Superior temporal gyrus (tissue), 1 donor: ENCODE measurements at regions not wholly inside any gene's neighbourhood (a gene's known extent, or its start where the extent isn't known, plus 50 kb on each side); places are given as distances from the start of the nearest gene placed in this dataset.

ENCODE experiments used
- DNase-seq: peaks from one replicate; pipeline ENCODE4 v3.0.0-alpha.2; 2016; ENCODE audit errors: extremely low spot score

DNA sequence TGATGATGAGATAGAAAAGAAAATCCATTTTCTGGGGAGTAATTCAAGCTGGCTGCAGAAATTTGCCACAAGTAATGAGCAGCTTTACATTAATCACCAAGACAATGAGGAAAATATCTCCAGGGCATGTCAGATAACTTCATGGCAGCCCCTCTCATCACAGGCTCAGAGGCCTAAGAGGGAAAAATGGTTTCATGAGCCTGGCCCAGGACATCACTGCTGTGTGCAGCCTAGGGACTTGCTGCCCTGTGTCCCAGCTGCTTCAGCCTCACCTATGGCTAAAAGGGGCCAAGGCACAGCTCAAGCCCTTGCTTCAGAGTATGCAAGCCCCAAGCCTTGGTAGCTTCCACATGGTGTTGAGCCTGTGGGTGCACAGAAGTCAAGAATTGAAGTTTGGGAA, 161.7 kb downstream of the OPA1 start:
- DNase-seq = no peak

DNA sequence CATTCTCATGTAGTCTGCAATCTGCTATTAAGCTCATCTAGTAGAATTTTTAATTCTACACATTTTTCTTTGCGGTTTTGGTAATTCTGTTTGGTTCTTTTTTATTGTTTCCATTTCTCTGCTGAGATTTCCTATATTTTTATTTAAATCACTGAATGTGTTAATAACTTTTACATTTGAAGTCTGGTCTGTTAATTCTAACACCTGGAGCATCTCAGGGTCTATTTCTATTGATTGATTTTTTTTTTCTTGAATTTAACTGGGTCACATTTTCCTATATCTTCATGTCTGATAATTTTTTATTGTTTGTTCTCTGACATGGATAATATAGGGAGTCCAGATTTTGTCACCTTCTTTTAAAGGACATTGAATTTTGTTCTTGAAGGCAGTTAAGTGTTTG, 163.5 kb downstream of the OPA1 start:
- no peak for DNase-seq

DNA sequence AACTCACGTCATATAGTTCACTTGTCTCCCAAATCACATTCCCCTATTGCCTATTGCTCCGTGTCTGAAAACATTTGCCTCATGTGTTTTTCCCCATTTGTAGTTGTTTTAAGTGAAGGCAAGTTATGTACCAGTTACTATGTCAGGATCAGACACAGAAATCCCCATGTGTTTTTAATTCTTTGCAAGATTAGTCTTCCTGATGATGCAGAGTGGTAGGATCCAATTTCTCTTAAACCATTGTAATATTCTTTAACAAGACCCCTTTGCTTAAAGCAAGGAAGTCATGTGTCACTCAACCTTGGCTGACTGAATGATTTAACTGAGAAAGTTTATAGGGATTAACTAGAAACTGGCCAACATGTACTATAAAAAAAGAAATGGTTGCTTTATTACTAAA, 164.4 kb downstream of the OPA1 start:
- no peak for DNase-seq

DNA sequence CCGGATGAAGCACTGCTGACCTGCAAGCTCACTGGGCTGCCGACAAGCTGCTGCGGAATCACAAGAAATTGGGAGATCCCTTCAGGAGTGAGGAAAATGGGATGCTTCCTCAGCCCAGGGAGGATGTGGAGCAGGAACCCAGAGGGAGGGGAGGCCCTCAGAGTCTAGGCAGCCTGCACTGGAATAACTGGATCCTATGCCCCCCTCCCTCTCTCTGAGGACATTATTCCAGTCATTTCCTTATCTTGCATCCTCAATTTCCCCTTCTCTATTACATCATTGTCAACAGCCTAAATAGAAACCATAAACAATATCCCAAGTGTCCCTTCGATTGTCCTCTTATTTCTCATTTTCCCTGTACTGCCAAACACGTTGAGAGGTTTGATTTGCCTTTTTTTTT, 169.0 kb downstream of the OPA1 start:
- DNase-seq = no peak

DNA sequence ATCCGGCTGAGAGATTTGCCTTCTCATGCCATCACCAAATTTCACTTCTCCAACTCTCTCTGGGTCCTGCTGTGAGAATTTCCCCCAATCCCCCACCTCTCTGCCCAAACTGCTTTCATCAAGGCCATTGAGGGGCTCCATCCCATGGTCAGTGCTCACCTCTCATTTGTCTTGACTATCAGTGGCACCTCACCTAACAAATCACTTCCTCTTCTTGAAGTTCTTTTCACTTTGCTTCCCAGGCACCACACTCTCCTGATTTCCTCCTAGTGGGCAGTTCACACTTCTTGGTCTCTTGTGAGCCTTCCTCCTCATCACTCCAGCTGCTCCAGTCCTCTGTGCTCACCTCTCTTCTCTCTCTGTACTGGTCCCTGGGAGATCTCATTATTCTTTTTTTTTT, 169.6 kb downstream of the OPA1 start:
- DNase-seq = no peak

DNA sequence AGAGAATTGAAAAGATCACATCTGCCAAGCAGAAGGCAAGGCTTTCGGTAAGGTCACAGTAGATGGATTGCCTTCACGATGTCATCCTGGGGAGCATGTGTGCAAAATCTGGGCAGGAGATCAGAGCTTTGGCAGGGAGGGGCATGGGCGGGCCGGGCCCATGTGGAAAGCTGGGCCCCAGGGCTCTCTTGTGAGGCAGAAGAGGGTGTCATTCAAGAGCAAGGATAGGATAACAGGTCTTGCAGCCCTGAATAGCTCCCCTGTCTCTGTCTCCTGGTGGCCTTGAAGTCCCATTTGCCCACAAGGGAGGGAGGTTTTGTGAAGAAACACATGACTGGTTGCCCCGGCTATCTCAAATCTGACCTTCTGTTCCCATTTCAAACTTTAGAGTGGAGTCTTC, 172.0 kb downstream of the OPA1 start:
- no peak for DNase-seq

DNA sequence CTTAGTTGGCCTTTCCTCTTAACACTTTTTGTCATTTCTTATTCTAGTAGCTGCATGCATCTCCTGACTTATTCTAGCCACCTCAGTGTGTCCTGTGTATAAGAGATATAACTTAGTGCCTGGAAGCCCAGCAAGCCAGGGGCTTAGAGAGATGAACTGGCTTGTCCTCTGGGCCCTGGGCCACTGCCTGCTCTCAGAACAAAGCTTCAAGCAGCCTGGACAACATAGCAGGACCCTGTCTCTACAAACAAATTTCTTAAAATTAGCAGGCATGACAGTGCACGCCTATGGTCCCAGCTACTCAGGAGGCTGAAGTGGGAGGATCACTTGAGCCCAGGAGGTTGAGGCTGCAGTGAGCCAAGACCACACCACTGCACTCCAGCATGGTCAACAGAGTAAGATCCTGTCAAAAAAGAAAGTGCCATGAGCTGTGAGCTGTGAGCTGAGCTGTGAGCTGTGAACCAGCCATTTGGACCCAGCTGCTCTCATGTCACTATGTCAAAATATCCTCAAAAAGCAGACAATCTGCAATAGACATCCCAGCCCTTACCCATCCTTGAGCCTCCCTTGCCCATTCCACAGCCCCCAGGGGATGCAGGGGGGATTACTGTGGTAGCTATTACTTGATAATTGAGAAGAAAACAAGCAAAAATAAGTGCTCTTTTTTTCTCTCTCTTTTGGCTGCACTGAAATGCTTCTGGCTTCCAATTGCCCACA, 174.5 kb downstream of the OPA1 start:
- DNase-seq = no peak

DNA sequence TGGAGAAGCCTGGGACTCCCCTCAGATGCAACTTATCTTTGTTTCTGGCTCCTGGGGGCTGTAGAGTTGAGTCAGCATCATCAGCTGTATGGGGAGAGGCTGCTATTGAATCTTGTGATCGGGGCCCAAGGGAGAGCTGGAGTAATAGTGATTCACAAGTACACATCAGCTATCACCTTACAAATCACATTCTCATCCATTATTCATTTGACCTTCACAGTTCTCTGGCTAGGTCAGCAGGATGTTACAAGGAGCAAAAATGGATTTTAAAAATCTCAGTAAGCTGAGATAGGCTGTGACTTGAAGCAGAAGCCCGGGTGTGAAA, 175.0 kb downstream of the OPA1 start:
- DNase-seq = no peak

DNA sequence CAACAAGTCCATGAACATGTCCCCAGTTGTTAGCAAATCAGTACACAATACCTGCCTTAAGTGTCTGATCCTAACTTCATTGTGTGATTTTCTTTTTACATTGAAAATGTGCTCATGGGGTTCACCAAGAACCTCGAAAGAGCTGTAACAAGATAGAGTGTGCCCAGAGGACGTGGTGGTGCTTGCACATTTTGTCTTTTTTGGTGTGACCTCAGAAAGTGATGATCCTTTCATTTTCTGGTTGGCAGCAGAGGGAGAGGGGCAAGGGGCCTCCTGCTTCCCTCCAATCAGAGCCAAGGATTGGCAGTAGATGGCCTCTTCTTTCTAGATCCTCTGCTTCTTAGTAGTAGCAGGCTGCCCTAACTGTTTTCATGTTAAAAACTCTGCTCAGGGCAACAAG, 176.4 kb downstream of the OPA1 start:
- no peak for DNase-seq

DNA sequence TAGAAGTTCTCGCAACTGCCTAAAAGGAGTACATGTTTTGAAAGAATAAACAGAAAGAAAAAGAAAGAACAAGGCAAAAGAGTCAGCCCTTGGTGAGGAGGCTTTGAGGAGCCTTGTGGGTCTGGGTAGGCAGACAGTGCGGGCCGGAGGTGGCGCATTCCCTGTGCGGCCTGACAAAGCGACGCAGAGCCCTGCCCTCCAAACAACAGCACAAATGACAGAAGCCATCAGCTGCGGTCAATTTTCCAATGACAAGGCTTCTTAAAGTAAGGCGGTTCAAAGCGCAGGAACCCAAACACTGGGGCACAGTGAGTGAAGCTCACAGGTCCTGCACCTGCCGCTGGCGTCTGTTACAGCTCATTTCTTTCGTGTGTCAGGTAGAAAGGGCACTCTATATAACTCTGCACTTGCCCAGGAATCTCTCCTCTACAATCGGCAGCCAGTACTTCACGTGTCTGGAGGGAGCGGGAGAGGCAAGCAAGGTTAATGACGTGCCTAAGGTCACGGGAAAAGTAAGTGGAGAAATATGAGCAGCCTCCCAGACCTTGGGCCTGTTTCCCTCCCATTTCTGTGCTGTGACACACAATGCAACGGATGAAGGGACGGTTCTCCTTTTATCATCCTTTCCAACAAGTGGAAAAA, 178.1 kb downstream of the OPA1 start:
- no peak for DNase-seq

DNA sequence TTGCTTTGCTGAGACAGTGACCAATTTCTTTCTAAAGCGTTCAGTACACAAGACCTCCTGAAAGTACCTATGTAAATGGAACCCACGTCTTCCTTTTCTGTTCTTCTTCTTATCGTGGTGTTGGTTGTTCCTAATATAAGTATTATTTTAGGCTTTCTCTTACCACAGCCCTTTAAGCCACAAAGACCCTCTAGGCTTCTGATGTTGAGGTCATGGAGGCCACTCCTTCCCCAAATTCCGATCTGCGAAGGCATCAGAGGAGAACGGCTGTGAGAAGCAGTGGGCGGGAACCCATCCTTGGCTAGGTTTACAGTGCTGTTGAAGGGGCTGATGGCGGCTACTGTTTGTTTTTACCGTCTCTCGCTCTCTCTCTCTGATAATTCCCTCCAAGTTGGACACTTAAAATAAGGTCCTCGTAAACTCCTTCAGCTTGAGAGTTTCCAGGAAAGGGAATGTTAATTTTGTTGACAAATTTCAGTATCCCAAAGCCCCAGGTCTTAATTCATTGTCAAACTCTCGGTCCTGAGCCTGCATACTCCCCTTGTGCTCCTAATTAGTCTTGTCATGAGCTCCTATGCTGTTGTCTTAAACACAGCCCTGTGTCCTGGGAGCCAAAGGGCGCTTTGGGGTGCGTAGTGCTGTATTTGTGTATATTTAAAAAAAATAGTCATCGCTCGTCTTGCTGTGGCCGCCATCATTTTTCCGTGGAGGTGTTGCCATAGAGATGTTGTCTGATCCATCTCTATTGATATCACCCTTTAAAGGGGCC, 178.8 kb downstream of the OPA1 start:
- no peak for DNase-seq

DNA sequence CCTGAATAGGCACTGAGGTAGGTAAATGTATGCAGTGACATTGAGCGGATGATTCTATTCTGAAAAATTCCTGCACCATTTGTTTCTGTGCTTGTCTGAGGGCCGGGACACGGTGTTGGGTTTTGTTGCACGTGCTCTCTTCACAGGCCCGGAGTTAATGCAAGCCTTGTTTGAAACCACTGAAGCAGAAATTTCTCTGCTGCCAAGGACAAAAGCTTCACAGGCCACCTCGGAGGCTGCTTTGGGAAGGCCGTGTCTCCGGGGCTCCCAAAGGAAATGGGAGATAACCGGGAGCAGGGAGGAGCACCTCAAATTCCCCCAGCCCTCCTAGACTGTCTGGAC, 179.4 kb downstream of the OPA1 start:
- DNase-seq = no peak

DNA sequence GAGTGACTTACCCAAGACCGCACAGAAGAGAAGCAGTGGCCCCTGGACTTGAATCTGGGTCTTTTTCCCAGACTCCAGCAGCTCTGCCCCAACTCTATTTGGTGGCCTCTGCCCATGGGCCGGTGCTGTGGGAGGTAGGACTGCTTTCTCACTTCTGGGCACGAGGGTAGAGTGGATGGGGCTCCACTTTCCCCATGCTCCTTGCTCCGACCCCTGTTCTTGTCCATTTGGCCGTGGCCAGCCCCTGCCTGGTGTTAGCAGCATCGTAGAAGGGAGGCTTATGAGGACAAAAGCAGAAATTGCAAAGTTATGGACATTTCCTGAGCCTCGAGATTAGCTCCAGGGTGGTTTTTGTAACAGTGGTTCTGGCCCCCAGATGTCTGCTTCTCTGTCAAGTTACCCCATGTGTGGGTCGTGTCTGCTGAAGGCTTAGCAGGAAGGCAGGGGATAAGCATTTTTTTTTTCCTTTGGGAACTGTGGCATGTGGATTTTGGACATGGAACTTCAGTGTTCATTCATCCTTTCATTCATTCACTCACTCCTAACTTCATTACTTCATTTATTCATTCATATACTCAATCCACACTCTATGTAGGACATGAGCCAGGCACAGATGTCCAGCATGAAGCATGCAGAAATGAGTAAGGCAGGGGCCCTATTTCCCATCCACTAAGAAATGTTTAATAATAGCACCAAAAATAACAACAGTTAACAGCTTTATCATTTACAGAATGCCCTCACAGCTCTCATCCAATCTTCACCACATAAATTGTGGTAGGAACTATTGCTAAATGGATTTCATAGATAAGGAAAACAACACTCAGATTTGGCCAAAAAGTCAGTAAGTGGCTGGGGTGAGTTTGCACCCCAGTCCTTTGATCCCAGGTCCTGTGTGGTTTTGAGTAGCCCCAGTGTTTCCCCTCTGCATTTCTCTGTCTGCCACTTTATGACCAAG, 180.5 kb downstream of the OPA1 start:
- DNase-seq = no peak

DNA sequence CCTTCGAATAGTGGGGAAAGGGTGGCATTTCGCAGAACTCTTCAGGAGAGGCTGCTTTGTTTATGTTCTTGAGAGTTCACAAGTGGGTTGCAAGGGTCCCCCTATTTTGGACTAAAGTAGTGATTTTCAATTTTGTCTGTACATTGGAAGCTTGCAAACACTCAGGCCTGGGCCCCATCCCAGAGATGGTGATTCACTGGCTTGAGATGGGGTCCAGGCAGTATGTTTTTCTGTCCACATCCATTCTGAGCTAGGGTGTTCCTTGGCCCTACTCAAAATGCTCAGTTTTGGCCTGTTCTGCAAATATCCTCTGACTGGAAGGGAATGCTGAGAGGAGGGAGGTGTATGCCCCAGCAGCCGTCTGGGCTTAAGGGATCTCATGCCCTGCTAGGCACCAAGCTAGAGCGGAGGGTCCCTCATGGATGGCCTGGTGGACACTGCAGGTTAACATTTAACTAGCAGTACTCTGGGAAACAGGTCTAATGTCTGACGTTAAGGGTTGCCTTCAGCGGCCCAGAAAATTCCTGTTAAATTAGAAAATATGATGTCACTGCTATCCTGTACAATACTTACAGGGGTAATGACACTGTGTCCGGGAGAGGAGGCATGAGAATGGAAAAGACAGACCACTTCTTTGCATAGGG, 181.4 kb downstream of the OPA1 start:
- no peak for DNase-seq

DNA sequence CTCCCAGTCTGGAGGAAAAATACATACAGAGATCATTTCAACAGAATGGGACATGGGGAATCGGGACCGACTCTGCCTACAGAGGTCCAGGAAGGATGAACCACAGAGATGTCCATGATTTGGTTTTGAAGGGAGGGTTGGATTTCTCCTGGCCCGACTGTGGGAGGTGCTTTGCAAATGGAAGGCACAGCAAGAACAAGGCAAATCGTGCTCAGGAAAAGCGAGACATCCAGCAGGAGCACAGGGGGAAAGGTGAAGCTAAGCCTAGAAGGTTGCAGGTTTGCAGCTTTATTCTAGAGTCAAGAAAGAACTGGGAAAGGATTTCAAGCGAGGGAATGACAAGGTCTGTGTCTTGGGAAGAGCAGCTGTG, 181.9 kb downstream of the OPA1 start:
- DNase-seq = no peak

DNA sequence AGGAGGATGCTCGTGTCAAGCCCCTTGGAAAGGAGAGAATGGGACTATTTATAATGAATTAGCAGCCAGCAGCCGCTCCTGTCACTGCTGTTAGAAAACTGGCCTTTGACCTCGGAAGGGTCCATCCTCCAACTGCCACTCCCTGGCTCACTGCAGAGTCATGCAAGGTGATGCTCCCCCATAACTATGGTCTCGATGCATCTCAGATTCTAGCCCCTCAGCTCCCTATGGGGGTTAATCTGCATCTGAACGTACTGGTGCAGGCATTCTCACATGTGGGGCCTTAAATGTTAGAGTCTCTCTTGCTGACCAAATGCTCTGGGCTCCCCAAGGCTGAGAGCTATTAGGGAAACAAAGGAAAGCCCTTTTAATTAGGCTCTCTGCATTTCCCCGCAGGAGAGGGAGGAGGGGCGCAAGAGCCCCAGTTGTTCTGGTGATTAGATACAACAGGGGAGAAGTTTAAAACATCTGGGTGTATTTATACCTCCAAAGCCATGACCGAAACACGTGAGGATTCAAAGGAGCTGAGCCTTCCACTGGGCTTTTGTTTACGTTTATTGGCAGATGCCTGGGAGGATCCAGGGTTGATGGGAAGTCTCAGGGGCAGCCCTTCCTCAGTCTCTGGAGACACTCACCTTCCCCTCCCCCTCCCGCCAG, 182.5 kb downstream of the OPA1 start:
- DNase-seq = no peak

DNA sequence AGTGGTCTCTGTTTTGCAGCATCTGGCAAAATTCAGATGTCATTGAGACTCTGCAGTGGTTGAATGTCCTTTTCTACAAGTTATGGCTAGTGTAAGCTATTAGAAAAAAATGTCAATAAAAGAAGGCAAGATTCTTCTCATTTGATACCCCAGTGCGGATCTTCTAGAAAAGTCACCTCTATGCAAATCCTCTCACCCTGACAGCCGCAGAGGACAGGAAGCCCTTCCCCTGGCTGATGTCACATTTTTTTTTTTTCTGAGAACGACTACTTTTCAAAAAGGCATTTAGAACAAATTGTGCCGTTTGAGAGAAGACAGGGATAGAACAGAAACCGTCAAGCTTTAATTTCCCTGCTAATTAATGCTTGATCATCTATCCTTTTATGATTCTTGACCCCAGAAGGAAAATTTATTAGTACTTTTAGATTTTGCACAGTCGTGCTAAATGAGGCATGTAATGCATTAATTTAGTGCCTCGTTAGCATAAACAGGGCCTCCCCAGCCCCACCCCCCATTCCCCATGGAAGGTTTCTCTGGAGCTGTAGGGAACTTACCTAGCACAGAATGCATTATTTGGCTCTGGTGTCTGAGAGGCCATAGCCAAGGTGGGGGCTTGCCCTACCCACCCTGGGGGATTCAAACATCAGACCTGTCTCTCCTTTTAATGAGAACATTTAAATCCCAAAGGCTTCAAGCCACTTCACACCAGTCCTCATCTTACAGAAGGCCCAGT, 183.8 kb downstream of the OPA1 start:
- no peak for DNase-seq

DNA sequence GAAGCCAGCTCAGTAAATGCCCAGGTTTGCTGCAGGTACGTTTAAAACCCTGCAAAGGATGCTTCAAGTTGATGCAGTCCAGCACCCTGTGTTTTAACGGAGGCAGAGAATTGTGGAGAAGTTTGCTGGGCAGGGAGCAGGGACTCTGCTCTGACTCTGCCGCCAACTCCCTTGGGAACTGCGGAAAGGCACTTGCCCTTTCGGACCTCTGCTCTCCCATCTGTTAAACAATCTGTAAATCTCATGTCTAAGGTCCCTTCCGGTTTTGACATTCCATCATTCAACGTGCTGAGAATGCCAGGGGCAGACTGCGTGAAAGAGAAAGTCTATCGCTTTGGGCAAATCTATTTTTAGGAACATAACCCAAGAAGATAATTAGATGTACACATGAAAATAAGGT, 184.5 kb downstream of the OPA1 start:
- no peak for DNase-seq

DNA sequence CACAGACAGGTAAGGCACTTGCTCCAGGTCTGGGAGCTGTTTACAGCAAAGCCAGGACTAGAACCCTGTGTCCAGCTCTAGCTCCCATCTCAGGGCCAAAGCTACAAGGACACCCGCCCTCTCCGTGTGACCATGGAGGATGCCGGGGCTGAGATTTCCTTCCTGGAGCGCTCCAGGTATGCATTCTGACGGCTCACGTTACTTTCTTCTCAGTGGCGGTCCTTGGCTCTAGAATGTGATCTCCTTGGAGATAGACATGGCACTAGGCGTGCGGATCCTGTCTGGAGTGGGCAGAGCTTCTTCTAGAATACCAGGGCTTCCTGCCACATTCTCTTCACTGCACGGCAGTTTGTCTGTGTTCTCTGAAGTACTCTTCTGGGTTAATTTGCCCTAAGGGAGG, 185.7 kb downstream of the OPA1 start:
- no peak for DNase-seq

DNA sequence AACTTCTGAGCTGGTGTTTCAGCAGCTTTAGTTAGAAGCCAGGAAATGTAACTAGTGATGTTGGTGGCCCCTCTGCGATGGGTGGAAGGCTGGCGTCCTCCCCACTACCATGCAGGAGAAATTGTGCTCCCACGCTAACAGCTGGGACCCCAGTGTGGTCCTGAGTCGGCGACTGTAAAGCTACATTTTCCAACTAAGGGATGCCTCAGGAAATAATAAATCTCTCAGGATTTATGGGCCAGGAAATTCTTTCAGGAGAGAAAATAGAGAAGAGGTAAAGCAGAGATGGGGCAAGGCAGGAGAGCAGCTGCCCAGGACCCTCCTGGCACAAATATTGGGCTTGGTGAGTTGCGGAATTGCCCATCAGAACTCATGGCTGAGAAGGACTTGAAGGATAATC, 186.9 kb downstream of the OPA1 start:
- no peak for DNase-seq

DNA sequence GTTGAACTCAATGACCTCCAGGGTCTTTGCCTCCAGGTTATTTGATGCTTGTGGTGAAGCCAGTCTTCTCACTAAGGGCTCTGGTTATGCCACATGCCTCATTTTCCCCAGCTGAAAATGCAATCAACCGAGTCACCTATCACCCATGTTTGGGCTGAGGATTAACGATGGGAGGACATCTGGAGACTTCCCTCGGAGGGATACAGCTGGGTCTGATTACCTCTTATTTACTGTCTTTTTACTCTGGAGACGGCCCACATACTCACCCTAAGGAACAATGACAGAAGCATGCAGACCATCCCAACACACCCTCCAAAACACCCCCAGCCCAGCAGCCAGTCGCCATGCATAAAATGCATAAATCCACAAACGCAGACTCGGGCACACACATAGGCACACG, 187.4 kb downstream of the OPA1 start:
- no peak for DNase-seq
